Uterus (tissue), 2 donors: ENCODE measurements at regions not wholly inside any gene's neighbourhood (a gene's known extent, or its start where the extent isn't known, plus 50 kb on each side); places are given as distances from the start of the nearest gene placed in this dataset.

Experiments
- CTCF ChIP-seq, 4 experiments: fragments of 200-600 bp in 2 of 4; fragments of 450-650 bp in 2 of 4; sonication (generic) in 2 of 4; IDR thresholded peaks; one replicate each; pipeline ENCODE4 v1.5.1; 2016 to 2019; ENCODE audit warnings: antibody characterized with exemption in 4 of 4, mild to moderate bottlenecking in 2 of 4, moderate library complexity in 1 of 4
- POLR2A ChIP-seq, 2 donors: fragments of 450-650 bp; IDR thresholded peaks; one replicate each; pipeline ENCODE4 v1.6.1; 2016; ENCODE audit warnings: antibody characterized with exemption in 2 of 2, mild to moderate bottlenecking in 1 of 2, moderate library complexity in 1 of 2

DNA sequence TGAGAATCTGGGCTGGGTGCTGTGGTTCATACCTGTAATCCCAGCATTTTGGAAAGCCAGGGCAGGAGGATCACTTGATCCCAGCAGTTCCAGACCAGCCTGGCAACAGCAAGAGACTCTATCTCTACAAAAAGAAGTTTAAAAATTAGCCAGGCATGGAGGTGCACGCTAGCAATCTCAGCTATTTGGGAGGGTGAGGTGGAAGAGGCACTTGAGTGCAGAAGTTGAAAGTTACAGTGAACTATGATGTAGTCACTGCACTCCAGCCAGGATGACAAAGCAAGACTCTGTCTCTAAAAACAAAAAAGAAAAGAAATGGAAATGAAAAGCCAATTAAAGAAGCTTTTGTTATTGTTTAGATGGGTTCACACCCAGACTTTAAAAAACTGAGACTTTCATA lies 131.6 kb upstream of the RASA1 start:
- TF ChIP-seq CTCF (IDR thresholded peaks at IDR 0.05) = no peak
- TF ChIP-seq POLR2A (IDR thresholded peaks at IDR 0.05) = no peak
